PC-9 (cell line): ENCODE measurements at regions not wholly inside any gene's neighbourhood (a gene's known extent, or its start where the extent isn't known, plus 50 kb on each side); places are given as distances from the start of the nearest gene placed in this dataset.

Experiments used
- EZH2 ChIP-seq: fragments of 200-600 bp; sonication (generic); IDR thresholded peaks from 2 replicates; pipeline ENCODE4 v1.8.0; 2017; ENCODE audit warnings: antibody characterized with exemption, low read depth
- TF ChIP-seq, protein P1 (sequence below): fragments of 200-600 bp; sonication (generic); conservative IDR thresholded peaks from 2 replicates; pipeline ENCODE4 v1.6.1; 2017; ENCODE audit warnings: mixed run types, antibody characterized with exemption, mild to moderate bottlenecking, moderate library complexity

DNA sequence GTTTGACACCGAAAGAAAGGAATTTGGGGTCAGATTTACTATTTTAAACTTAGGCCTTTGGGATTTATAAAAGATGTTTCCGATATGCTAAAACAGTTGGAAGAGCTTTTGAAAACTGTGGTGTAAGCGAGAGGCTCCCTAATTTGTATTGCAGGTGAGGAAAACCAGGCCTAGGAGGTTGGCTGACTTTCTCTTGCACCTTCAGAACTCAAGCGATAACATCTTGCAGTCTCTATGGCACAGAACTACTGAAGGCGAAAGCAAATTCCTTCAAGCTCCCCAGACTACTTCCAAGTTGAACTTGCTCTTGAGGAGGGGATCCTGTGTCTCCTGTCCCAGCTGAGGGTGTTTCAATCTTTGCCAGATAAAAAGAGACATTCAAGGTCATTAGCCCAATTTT lies 685.7 kb downstream of the ADGRL2 start:
- TF ChIP-seq, protein P1, sequence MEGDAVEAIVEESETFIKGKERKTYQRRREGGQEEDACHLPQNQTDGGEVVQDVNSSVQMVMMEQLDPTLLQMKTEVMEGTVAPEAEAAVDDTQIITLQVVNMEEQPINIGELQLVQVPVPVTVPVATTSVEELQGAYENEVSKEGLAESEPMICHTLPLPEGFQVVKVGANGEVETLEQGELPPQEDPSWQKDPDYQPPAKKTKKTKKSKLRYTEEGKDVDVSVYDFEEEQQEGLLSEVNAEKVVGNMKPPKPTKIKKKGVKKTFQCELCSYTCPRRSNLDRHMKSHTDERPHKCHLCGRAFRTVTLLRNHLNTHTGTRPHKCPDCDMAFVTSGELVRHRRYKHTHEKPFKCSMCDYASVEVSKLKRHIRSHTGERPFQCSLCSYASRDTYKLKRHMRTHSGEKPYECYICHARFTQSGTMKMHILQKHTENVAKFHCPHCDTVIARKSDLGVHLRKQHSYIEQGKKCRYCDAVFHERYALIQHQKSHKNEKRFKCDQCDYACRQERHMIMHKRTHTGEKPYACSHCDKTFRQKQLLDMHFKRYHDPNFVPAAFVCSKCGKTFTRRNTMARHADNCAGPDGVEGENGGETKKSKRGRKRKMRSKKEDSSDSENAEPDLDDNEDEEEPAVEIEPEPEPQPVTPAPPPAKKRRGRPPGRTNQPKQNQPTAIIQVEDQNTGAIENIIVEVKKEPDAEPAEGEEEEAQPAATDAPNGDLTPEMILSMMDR: no peak
- TF ChIP-seq EZH2: no peak
